MM.1S (cell line): ENCODE measurements at regions not wholly inside any gene's neighbourhood (a gene's known extent, or its start where the extent isn't known, plus 50 kb on each side); places are given as distances from the start of the nearest gene placed in this dataset.

Source experiments
- EZH2 ChIP-seq: fragments of 300-600 bp; sonication (generic); optimal IDR thresholded peaks from 2 replicates; pipeline ENCODE3; 2017; ENCODE audit warnings: low read depth, mild to moderate bottlenecking, antibody characterized with exemption, low read length, mixed read lengths
- EZH2phosphoT487 ChIP-seq: fragments of 300-600 bp; sonication (generic); IDR thresholded peaks from 2 replicates; pipeline ENCODE4 v1.6.1; 2018; ENCODE audit warnings: antibody characterized with exemption, low read length
- TF ChIP-seq, protein P1 (sequence below): fragments of 300-600 bp; sonication (generic); IDR thresholded peaks from 2 replicates; pipeline ENCODE4 v1.5.1; 2016; ENCODE audit warnings: antibody characterized with exemption, low read length, mixed read lengths

DNA sequence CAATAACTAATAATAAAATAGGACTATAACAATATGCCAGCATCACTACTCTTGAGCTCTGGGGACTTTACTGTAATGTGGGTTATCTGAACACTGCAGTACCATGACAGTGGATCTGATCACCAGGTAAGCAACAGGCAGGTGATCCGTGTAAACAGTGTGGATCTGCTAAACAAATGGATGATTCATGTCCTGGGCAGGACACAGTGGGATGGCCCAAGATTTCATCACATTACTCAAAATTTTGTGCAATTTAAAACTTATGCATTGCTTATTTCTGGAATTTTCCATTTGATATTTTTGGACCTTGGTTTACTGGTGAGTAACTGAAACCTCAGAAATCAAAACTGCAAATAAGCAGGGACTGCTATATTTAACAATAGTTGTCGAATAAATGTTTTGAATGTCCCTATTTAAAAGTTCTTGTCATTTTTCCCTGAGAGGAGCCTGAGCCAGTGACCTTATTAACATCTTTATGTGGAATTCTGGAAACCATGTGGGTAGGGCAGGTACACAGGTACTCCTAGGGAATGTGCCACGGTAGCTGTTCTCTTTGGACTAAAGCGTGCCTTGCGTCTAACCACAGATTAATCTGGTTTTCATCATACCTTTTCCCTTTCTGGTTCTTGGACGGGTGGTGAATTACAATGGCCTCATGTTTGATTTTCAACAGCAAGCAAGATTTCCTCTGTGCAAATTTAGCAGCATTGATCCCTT lies 214.5 kb upstream of the SASH1 start:
- TF ChIP-seq, protein P1, sequence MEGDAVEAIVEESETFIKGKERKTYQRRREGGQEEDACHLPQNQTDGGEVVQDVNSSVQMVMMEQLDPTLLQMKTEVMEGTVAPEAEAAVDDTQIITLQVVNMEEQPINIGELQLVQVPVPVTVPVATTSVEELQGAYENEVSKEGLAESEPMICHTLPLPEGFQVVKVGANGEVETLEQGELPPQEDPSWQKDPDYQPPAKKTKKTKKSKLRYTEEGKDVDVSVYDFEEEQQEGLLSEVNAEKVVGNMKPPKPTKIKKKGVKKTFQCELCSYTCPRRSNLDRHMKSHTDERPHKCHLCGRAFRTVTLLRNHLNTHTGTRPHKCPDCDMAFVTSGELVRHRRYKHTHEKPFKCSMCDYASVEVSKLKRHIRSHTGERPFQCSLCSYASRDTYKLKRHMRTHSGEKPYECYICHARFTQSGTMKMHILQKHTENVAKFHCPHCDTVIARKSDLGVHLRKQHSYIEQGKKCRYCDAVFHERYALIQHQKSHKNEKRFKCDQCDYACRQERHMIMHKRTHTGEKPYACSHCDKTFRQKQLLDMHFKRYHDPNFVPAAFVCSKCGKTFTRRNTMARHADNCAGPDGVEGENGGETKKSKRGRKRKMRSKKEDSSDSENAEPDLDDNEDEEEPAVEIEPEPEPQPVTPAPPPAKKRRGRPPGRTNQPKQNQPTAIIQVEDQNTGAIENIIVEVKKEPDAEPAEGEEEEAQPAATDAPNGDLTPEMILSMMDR = no peak
- TF ChIP-seq EZH2 = no peak
- no peak for TF ChIP-seq EZH2phosphoT487
